ENCODE measurements at regions not wholly inside any gene's neighbourhood (a gene's known extent, or its start where the extent isn't known, plus 50 kb on each side); places are given as distances from the start of the nearest gene placed in this dataset.
"Not testable (repeated sequence)": the region's sequence is repeated elsewhere in the genome, so short reads cannot be mapped to it uniquely, and the experiment has no call there.

DNA sequence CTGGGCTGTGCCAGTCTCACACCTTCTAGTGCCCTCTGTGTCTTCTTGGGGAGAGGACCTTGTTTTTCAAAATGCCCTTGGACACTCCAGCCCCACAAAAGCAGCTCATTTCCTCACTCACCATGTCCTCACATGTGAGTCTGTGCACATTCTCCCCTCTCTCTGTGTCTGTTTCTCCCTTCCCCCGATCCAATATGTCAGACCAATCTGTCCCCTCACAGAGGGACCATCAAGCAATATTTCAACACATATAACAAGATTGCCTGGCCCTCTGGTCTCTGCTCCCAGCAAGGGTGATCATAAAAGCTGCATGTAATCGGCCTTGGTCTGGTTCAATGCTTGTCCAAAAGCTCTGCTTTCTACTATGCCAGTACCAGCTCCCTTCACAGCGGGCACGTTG is 261.2 kb downstream of the MATN1 start:
- H3K27me3 ChIP-seq (ENCODE audit: control insufficient read depth in 2 of 2, insufficient read depth in 1 of 2, low read length in 1 of 2), result no peaks in the 10 kb centered on the region
- 87% methylated on average over 4 of the region's 4 CpGs for WGBS
- H3K9me3 ChIP-seq (ENCODE audit: control insufficient read depth in 2 of 2, insufficient read depth in 1 of 2, low read length in 1 of 2), result peaks cover 0 to 2% of the 10 kb centered on the region in 2 donors
- DNase-seq (ENCODE audit: low read depth in 6 of 9, low spot score in 9 of 9), result no peak
- H3K27ac ChIP-seq (ENCODE audit: low read depth in 1 of 2, low read length in 1 of 2), result no peak overlapping the region
- H3K36me3 ChIP-seq (ENCODE audit: control insufficient read depth in 2 of 2, insufficient read depth in 2 of 2, low read length in 1 of 2), result no peaks in the 10 kb centered on the region
- H3K4me3 ChIP-seq (ENCODE audit: low read length in 2 of 2), result no peak overlapping the region
- no peaks in the 10 kb centered on the region for H3K4me1 ChIP-seq (ENCODE audit: control insufficient read depth in 2 of 2, insufficient read depth in 2 of 2, low read length in 2 of 2)

DNA sequence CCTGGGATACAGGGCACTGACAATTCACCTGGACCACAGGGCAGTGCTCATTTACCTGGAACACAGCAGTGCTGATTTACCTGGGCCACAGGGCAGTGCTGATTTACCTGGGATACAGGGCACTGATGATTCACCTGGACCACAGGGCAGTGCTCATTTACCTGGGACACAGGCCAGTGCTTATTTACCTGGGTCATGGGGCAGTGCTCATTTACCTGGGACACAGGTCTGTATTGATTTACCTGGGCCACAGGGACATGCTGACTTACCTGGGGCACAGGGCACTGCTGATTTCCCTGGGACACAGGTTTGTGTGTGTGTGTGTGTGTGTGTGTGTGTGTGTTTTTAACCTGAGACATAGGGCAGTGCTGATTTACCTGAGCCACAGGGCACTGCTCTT is 261.7 kb downstream of the MATN1 start:
- H3K4me3 ChIP-seq (ENCODE audit: low read length in 2 of 2), result no peak overlapping the region
- peaks cover 0 to 2% of the 10 kb centered on the region in 2 donors for H3K9me3 ChIP-seq (ENCODE audit: control insufficient read depth in 2 of 2, insufficient read depth in 1 of 2, low read length in 1 of 2)
- no peak overlapping the region for H3K27ac ChIP-seq (ENCODE audit: low read depth in 1 of 2, low read length in 1 of 2)
- no peaks in the 10 kb centered on the region for H3K36me3 ChIP-seq (ENCODE audit: control insufficient read depth in 2 of 2, insufficient read depth in 2 of 2, low read length in 1 of 2)
- no peak for DNase-seq (ENCODE audit: low read depth in 6 of 9, low spot score in 9 of 9)
- H3K27me3 ChIP-seq (ENCODE audit: control insufficient read depth in 2 of 2, insufficient read depth in 1 of 2, low read length in 1 of 2), result no peaks in the 10 kb centered on the region
- no peaks in the 10 kb centered on the region for H3K4me1 ChIP-seq (ENCODE audit: control insufficient read depth in 2 of 2, insufficient read depth in 2 of 2, low read length in 2 of 2)

DNA sequence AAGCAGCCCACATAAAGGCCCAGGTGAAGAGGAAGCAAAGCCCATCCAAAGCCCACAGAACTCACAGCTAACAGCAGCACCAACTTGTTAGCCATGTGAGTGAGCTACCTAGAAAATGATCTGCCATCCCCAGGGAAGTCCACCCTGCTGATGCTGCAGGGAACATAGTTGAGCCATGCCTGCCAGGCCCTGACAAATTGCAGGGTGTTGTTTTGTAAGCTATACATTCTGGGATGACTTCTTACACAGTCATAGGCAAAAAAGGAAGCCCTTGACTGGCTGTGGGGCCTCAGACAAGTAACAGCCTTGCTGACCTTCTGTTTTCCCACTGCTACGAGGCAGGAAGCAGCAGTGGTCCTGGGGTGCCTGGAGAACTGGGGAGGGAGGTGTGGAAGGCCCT is 262.7 kb downstream of the MATN1 start:
- no peak for DNase-seq (ENCODE audit: low read depth in 6 of 9, low spot score in 9 of 9)
- Histone ChIP-seq H3K4me3 (ENCODE audit: low read length in 2 of 2) (no peak overlapping the region), H3K27me3 (ENCODE audit: control insufficient read depth in 2 of 2, insufficient read depth in 1 of 2, low read length in 1 of 2) (no peaks in the 10 kb centered on the region), H3K36me3 (ENCODE audit: control insufficient read depth in 2 of 2, insufficient read depth in 2 of 2, low read length in 1 of 2) (no peaks in the 10 kb centered on the region), H3K27ac (ENCODE audit: low read depth in 1 of 2, low read length in 1 of 2) (no peak overlapping the region), H3K4me1 (ENCODE audit: control insufficient read depth in 2 of 2, insufficient read depth in 2 of 2, low read length in 2 of 2) (no peaks in the 10 kb centered on the region), H3K9me3 (ENCODE audit: control insufficient read depth in 2 of 2, insufficient read depth in 1 of 2, low read length in 1 of 2) (peaks cover 0 to 2% of the 10 kb centered on the region in 2 donors)
- WGBS, result 23% methylated on average over 1 of the region's 1 CpG

DNA sequence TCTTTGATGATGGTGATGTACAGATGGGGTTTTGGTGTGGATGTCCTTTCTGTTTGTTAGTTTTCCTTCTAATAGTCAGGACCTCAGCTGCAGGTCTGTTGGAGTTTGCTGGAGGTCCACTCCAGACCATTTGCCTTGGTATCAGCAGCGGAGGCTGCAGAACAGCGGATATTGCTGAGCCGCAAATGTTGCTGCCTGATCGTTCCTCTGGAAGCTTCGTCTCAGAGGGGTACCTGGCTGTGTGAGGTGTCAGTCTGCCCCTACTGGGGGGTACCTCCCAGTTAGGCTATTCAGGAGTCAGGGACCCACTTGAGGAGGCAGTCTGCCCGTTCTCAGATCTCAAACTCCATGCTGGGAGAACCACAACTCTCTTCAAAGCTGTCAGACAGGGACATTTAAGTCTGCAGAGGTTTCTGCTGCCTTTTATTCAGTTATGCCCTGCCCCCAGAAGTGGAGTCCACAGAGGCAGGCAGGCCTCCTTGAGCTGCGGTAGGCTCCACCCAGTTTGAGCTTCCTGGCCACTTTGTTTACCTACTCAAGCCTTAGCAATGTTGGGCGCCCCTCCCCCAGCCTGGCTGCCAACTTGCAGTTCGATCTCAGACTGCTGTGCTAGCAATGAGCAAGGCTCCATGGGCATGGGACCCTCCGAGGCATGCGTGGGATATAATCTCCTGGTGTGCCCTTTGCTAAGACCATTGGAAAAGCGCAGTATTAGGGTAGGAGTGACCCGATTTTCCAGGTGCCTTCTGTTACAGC is 264.5 kb downstream of the MATN1 start:
- H3K27ac ChIP-seq (ENCODE audit: low read depth in 1 of 2, low read length in 1 of 2); H3K4me3 ChIP-seq (ENCODE audit: low read length in 2 of 2); H3K27me3 ChIP-seq (ENCODE audit: control insufficient read depth in 2 of 2, insufficient read depth in 1 of 2, low read length in 1 of 2); DNase-seq (ENCODE audit: low read depth in 6 of 9, low spot score in 9 of 9); H3K9me3 ChIP-seq (ENCODE audit: control insufficient read depth in 2 of 2, insufficient read depth in 1 of 2, low read length in 1 of 2); H3K36me3 ChIP-seq (ENCODE audit: control insufficient read depth in 2 of 2, insufficient read depth in 2 of 2, low read length in 1 of 2); H3K4me1 ChIP-seq (ENCODE audit: control insufficient read depth in 2 of 2, insufficient read depth in 2 of 2, low read length in 2 of 2): not testable (repeated sequence)
- 92% methylated on average over 13 of the region's 13 CpGs for WGBS

DNA sequence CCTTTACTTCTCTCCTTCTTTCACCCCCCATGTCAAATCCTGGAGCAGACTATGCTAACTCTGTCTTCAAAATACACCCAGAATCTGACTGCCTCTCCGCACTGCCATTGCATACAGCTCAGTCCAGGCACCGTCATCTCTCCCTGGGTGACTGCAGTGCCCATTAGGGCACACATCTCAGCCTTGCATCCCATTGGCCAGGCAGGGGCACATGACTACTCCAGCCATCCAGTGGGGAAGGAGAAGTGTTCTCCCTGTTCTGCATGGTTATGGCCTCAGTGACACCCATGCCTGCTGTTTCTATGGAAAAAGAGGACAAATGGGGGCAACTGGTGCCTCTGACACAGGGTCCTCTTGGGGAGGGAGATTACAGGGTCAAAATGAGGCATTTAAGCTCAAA is 270.5 kb downstream of the MATN1 start:
- no peaks in the 10 kb centered on the region for H3K4me1 ChIP-seq (ENCODE audit: control insufficient read depth in 2 of 2, insufficient read depth in 2 of 2, low read length in 2 of 2)
- no peaks in the 10 kb centered on the region for H3K36me3 ChIP-seq (ENCODE audit: control insufficient read depth in 2 of 2, insufficient read depth in 2 of 2, low read length in 1 of 2)
- H3K27me3 ChIP-seq (ENCODE audit: control insufficient read depth in 2 of 2, insufficient read depth in 1 of 2, low read length in 1 of 2), result no peaks in the 10 kb centered on the region
- no peaks in the 10 kb centered on the region for H3K9me3 ChIP-seq (ENCODE audit: control insufficient read depth in 2 of 2, insufficient read depth in 1 of 2, low read length in 1 of 2)
- no peak overlapping the region for H3K4me3 ChIP-seq (ENCODE audit: low read length in 2 of 2)
- H3K27ac ChIP-seq (ENCODE audit: low read depth in 1 of 2, low read length in 1 of 2), result no peak overlapping the region
- 98% methylated on average over 2 of the region's 2 CpGs for WGBS
- DNase-seq (ENCODE audit: low read depth in 6 of 9, low spot score in 9 of 9), result no peak

DNA sequence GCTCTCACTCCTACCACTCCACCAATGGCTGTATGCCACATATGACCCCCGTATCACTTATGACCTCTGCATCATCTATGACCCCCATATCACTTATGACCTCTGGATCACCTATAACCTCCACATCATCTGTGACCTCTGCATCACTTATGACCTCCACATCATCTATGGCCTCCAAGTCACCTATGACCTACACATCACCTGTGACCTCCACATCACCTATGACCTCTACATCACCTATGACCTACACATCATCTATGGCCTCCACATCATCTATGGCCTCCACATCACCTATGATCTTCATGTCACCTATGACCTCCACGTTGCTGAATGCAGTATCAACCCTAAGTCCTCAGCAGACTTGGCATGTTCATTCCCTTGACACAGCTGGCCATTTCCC is 271.2 kb downstream of the MATN1 start:
- Histone ChIP-seq H3K36me3 (ENCODE audit: control insufficient read depth in 2 of 2, insufficient read depth in 2 of 2, low read length in 1 of 2) (no peaks in the 10 kb centered on the region), H3K27me3 (ENCODE audit: control insufficient read depth in 2 of 2, insufficient read depth in 1 of 2, low read length in 1 of 2) (no peaks in the 10 kb centered on the region), H3K4me3 (ENCODE audit: low read length in 2 of 2) (no peak overlapping the region), H3K4me1 (ENCODE audit: control insufficient read depth in 2 of 2, insufficient read depth in 2 of 2, low read length in 2 of 2) (no peaks in the 10 kb centered on the region), H3K9me3 (ENCODE audit: control insufficient read depth in 2 of 2, insufficient read depth in 1 of 2, low read length in 1 of 2) (no peaks in the 10 kb centered on the region), H3K27ac (ENCODE audit: low read depth in 1 of 2, low read length in 1 of 2) (no peak overlapping the region)
- no peak for DNase-seq (ENCODE audit: low read depth in 6 of 9, low spot score in 9 of 9)
- WGBS, result 50% methylated on average over 2 of the region's 2 CpGs

DNA sequence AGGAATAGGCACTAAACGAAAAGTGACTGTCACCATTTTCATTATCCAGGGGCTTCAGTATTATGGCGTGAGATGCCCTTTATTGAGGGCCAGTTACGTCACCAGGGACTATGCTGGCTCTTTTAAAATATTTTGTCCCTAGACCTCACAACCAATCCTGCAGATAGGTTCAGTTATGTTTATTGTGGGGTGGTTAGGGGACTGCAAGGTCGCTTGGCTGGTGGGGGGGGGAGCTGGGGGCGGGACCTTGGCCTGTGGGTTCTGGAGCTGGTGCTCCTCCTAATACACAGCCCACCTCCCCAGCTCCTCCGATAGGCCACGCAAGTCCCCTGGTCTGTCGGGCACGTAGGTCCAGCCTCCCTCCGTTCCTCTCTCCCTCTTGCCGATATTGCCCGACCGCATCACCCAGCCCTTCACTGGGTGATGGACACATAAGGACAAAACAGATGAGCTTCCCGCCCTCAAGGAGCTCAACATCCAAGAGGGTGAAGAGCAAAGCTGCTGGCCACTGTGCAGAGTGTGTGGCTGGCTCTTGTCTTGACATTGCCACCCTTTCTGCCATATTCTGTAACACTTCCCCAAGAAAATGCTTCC is 271.8 kb downstream of the MATN1 start:
- 94% methylated on average over 14 of the region's 14 CpGs for WGBS
- H3K27me3 ChIP-seq (ENCODE audit: control insufficient read depth in 2 of 2, insufficient read depth in 1 of 2, low read length in 1 of 2), result no peaks in the 10 kb centered on the region
- H3K9me3 ChIP-seq (ENCODE audit: control insufficient read depth in 2 of 2, insufficient read depth in 1 of 2, low read length in 1 of 2), result no peaks in the 10 kb centered on the region
- H3K4me3 ChIP-seq (ENCODE audit: low read length in 2 of 2), result no peak overlapping the region
- DNase-seq (ENCODE audit: low read depth in 6 of 9, low spot score in 9 of 9), result no peak
- H3K4me1 ChIP-seq (ENCODE audit: control insufficient read depth in 2 of 2, insufficient read depth in 2 of 2, low read length in 2 of 2), result no peaks in the 10 kb centered on the region
- no peak overlapping the region for H3K27ac ChIP-seq (ENCODE audit: low read depth in 1 of 2, low read length in 1 of 2)
- no peaks in the 10 kb centered on the region for H3K36me3 ChIP-seq (ENCODE audit: control insufficient read depth in 2 of 2, insufficient read depth in 2 of 2, low read length in 1 of 2)

DNA sequence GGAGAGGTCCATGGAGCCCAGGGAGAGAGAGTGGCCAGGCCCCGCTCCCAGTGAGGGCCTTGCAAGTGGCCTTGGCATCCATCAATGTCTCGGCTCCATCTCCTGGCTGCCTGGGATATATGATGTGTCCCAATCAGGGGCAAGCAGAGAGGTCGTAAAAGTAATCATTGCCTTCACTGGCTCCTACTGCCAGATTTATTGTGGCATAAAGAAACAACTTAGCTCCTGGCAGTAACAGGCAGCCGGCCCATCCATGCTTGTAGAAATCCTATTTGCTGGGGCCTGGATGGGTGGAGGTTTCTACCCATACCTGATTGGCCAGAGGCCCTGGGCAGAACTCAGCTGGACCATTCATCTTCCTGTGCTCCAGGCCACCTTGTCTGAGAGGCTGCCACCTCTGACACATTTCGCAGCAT is 272.6 kb downstream of the MATN1 start:
- no peaks in the 10 kb centered on the region for H3K36me3 ChIP-seq (ENCODE audit: control insufficient read depth in 2 of 2, insufficient read depth in 2 of 2, low read length in 1 of 2)
- H3K9me3 ChIP-seq (ENCODE audit: control insufficient read depth in 2 of 2, insufficient read depth in 1 of 2, low read length in 1 of 2), result no peaks in the 10 kb centered on the region
- no peak overlapping the region for H3K27ac ChIP-seq (ENCODE audit: low read depth in 1 of 2, low read length in 1 of 2)
- no peaks in the 10 kb centered on the region for H3K27me3 ChIP-seq (ENCODE audit: control insufficient read depth in 2 of 2, insufficient read depth in 1 of 2, low read length in 1 of 2)
- WGBS, result 72% methylated on average over 5 of the region's 5 CpGs
- DNase-seq (ENCODE audit: low read depth in 6 of 9, low spot score in 9 of 9), result no peak
- H3K4me3 ChIP-seq (ENCODE audit: low read length in 2 of 2), result no peak overlapping the region
- H3K4me1 ChIP-seq (ENCODE audit: control insufficient read depth in 2 of 2, insufficient read depth in 2 of 2, low read length in 2 of 2), result no peaks in the 10 kb centered on the region

DNA sequence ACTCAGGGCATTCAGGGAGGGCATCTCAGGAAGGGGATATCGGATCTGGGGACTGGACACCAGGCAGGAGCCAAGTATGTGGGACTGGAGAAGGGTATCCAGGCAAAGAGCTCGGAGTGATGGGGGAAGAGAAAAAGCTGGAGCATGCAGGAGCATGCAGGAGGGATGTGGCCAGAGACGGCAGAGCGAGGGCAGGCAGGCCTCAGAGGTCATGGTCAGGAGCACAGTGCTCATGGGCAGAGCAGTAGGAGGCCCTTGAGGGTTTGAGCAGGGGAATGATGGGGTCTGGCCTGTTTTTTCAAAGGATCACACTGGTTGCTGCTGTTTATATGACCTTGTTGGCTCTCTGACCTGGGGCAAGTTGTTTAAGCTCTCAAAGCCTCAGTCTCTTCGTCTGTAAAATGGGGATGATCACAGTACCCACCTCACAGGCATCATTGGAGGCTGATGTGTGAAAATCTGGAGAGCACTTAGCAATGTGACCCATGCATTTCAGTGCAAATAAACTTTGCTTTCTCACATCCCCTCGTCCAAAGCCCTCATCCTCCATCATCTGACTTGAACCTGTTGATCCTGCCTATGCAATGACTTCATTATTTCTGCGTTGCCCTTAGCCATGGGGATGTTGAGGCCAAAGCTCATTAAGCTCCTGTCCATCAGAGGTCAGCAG is 273.1 kb downstream of the MATN1 start:
- no peak overlapping the region for H3K27ac ChIP-seq (ENCODE audit: low read depth in 1 of 2, low read length in 1 of 2)
- WGBS, result 82% methylated on average over 7 of the region's 7 CpGs
- no peaks in the 10 kb centered on the region for H3K9me3 ChIP-seq (ENCODE audit: control insufficient read depth in 2 of 2, insufficient read depth in 1 of 2, low read length in 1 of 2)
- H3K4me3 ChIP-seq (ENCODE audit: low read length in 2 of 2), result no peak overlapping the region
- H3K36me3 ChIP-seq (ENCODE audit: control insufficient read depth in 2 of 2, insufficient read depth in 2 of 2, low read length in 1 of 2), result no peaks in the 10 kb centered on the region
- no peak for DNase-seq (ENCODE audit: low read depth in 6 of 9, low spot score in 9 of 9)
- H3K27me3 ChIP-seq (ENCODE audit: control insufficient read depth in 2 of 2, insufficient read depth in 1 of 2, low read length in 1 of 2), result no peaks in the 10 kb centered on the region
- H3K4me1 ChIP-seq (ENCODE audit: control insufficient read depth in 2 of 2, insufficient read depth in 2 of 2, low read length in 2 of 2), result no peaks in the 10 kb centered on the region
